Inflammatory macrophage treated with lipopolysaccharide for 1 hour (primary cell): ENCODE measurements at regions not wholly inside any gene's neighbourhood (a gene's known extent, or its start where the extent isn't known, plus 50 kb on each side); places are given as distances from the start of the nearest gene placed in this dataset.

Source experiments
- DNase-seq, 2 donors: peaks; one replicate each; pipeline ENCODE4 v3.0.0-alpha.2; 2020 to 2022

DNA sequence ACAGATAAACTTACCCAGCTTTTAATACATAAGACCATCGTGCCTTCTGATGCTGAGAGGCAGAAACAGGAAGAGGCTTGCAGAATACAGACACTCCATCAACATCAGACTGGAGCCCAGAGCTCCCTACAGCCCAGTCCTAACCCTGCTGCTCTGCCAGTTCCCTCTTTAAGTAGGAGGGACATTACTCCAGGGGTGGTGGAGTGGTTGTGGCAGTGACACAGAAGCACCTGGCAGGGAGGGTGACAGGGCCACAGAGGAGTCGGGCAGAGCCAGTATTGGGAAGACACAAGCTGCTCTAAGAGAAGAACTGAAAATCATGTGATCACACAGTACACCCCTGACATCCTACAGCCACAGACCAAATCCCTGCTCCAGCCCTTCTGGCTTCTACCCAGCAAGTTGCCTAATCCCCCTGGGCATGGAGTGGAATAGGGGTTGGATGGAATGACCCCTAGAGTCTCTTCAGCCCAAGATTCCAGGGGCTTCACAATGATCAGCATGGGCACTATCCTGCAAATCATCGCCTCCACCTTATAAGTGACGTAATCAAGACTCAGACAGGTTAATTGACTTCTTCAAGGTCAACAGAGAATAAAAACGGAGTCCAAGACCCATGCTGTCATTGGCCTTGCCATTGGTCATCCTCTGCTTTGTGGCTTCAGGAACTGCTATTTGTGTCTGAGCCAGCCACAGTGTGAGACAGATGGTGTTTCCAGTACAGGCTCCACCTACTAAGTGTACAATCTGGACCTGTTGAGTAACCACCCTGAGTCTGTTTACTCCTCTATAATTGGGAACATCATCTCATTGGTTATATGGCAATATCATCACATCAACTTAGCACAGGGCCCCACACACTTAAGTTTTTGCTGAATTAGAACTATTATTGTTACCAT lies 61.1 kb upstream of the ZMIZ1 start:
- DNase-seq: peak; percentile 28 to 45

DNA sequence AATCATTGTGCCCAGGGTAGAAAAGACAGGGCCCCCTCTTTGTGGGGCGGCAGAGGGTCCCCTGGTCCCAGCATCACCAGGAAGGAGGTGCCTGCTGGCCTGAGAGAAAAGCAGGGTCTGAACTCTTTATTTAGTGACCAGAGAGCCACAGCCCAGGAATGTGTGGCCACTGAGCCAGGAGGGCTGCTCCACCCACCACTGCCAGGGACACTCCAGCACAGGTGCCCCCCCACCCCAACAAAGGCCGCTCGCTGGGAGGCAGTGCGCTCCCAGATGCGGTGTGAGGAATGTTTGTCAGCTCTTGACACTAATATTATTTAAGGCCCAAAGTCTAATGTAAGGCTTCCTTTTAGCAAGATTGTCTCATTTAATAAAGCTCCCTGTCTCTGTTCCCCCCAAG lies 59.6 kb upstream of the ZMIZ1 start:
- no peak for DNase-seq

DNA sequence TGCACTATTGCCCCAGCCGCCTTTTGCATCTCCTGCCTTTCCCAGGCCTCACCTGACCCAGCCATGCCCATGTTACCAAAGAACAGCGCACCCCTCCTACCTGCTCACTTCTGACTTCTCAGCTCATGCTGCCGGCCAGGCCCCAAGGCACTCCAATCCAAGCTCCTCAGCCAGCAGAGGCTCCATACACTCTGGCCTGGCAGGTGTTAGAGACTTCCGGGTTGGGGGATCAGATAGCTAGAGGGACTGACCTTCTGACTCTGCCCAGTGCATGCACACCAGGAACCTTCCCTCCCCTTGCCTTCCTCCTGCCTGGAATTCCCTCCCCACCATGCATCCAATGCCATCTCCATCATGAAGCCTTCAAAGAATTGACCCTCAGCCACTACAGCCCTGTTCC lies 56.2 kb upstream of the ZMIZ1 start:
- no peak for DNase-seq

DNA sequence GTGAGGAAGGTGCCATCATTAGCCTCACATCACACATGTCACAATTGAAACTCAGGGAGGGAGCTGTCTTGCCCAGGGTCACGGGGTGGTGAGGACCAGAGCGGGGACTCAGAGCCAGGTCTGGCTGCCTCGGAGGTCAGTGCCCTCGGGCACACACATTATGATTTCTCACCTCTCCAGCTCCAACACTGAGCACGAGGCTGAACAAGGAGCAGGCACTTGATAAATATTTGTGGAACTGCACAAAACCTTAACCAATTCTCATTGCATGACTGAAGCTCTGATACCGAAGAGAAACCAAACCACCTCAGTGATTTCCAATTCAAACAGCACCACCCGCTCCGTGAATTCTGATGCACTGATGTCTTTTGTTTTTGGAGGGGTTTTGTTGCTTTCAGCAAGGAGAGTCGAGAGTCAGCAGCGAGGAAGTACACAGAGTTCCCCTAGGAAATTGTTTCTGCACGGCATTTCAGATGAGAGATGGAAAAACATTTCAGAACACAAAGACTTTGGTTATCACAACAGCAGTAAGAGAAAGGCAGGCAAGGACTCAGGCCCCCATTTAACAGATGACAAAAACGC lies 55.3 kb upstream of the ZMIZ1 start:
- DNase-seq: no peak

DNA sequence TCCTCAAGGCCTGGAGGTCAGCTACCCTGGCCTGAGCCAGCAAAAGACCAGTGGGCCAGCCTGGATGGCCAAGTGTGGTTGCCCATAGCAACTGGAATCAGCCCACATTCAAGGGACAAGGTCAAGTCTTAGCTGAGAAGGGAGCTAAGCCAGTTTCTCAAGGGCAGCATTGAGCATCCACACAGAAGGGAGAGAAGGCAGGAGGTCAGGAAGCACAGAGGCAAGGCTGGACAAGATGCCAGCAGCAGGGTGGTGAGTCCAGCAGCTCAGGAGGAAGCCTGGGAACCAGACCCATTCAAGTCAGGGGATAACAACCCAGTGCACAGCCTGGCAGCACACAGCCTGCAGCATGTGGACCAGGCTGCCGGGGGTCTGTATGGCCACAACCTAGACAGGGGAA lies 54.0 kb upstream of the ZMIZ1 start:
- DNase-seq: no peak

DNA sequence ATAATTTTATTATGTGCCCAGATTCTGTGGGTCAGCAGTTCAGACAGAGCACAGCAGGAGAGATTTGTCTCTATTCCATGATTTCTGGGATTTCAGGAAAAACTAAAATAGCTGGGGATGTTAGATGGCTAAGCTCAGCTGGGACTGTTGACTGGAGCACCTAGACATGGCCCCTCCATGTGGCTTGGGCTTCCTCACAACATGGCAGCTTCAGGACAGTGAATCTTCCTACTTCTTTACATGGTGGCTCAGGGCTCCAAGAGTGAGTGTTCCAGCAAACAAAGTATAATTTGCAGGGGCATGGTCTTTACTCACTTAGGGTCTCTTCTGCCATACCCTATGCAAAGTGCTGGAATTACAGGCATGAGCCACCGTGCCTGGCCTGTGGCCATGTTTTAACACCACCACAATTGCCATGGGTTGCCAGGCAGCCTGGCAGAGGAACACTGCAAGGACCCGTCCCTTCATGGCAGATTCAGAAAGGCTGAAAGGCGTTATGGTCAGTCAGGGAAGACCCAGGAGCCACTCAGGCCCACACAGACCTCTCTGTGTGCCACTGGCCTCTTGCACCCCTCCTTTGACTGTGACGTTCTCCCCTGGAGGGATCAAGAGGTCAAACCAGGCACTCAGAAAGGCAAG lies 50.8 kb upstream of the ZMIZ1 start:
- DNase-seq: no peak

DNA sequence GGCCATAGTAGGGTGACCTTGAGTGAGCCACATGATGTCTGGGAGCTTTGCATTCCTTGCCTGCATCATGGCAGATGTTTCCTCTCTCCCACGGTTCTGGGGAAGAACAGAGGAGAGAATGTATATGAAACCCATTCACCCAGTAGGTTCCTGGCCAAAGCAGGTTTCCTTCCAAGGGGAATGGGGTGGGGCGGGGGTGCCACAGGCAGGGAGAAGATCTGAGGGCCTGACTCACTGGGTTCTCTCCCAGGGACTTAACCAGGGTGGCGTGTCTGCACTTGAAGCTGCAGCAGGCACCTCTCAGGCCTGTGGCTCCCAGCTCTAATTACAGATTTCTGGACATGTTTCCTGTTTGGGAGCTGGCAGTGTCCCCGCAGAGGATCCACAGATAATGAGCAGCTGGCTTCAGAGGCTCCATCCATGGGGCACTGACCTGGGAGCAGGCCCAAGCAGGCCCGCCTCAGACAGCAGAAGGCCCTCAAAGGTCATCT lies 50.2 kb upstream of the ZMIZ1 start:
- DNase-seq: no peak
